GM18868 (cell line): ENCODE measurements at regions not wholly inside any gene's neighbourhood (a gene's known extent, or its start where the extent isn't known, plus 50 kb on each side); places are given as distances from the start of the nearest gene placed in this dataset.

ENCODE experiments used
- ATAC-seq: cut with Tn5 transposase; IDR thresholded peaks from one replicate; pipeline ENCODE4 v1.9.1; 2021; ENCODE audit warnings: mild to moderate bottlenecking, moderate library complexity; ENCODE audit not compliant: unreplicated experiment

GRCh38 chr12:124490584-124491305, 76.7 kb downstream of the NCOR2 start:
- ATAC-seq: no peak

GRCh38 chr12:124489915-124490583, 77.4 kb downstream of the NCOR2 start:
- ATAC-seq: no peak

GRCh38 chr12:124489220-124489619, 78.2 kb downstream of the NCOR2 start:
- ATAC-seq: no peak

GRCh38 chr12:124488520-124488919, 78.9 kb downstream of the NCOR2 start:
- ATAC-seq: no peak

- no peak for ATAC-seq
Observed at GRCh38 chr12:124487834-124488165, 79.6 kb downstream of the NCOR2 start.

- no peak for ATAC-seq
Observed at GRCh38 chr12:124487066-124487833, 80.2 kb downstream of the NCOR2 start.

- ATAC-seq: no peak
Observed at GRCh38 chr12:124486346-124486963, 81.0 kb downstream of the NCOR2 start.

GRCh38 chr12:124485371-124485770, 82.0 kb downstream of the NCOR2 start:
- ATAC-seq: no peak

GRCh38 chr12:124484526-124484953, 82.9 kb downstream of the NCOR2 start:
- ATAC-seq: no peak

- no peak for ATAC-seq
Observed at GRCh38 chr12:124484067-124484466, 83.3 kb downstream of the NCOR2 start.

GRCh38 chr12:124482901-124483799, 84.3 kb downstream of the NCOR2 start:
- no peak for ATAC-seq

GRCh38 chr12:124482567-124482893, 84.9 kb downstream of the NCOR2 start:
- ATAC-seq: no peak

GRCh38 chr12:124481772-124482566, 85.4 kb downstream of the NCOR2 start:
- no peak for ATAC-seq

- ATAC-seq: no peak
Observed at GRCh38 chr12:124481257-124481750, 86.1 kb downstream of the NCOR2 start.

- peak; percentile 74 for ATAC-seq
Observed at GRCh38 chr12:124480469-124481256, 86.7 kb downstream of the NCOR2 start.

GRCh38 chr12:124479680-124480468, 87.5 kb downstream of the NCOR2 start:
- ATAC-seq: peak; percentile 19

- no peak for ATAC-seq
Observed at GRCh38 chr12:124478985-124479645, 88.3 kb downstream of the NCOR2 start.
